ENCODE measurements at regions not wholly inside any gene's neighbourhood (a gene's known extent, or its start where the extent isn't known, plus 50 kb on each side); places are given as distances from the start of the nearest gene placed in this dataset.

GRCh38 chr9:38308136-38308535 is 84.4 kb upstream of the ALDH1B1 start:
- TF ChIP-seq, protein P1, sequence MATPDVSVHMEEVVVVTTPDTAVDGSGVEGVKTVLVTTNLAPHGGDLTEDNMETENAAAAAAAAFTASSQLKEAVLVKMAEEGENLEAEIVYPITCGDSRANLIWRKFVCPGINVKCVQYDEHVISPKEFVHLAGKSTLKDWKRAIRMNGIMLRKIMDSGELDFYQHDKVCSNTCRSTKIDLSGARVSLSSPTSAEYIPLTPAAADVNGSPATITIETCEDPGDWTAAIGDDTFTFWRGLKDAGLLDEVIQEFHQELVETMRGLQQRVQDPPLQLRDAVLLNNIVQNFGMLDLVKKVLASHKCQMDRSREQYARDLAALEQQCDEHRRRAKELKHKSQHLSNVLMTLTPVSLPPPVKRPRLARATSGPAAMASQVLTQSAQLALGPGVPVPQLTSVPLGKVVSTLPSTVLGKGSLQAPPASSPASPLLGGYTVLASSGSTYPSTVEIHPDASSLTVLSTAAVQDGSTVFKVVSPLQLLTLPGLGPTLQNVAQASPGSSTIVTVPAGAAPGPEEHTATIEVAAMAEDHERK (CRISPR knock-in tag; IDR thresholded peaks at IDR 0.05; ENCODE audit: low read depth) = no peak
- TF ChIP-seq JUN (CRISPR knock-in tag; IDR thresholded peaks at IDR 0.05) (no peak), TCF7L2 (IDR thresholded peaks at IDR 0.05; ENCODE audit: low read depth, low read length) (no peak), PHF21A (CRISPR knock-in tag; IDR thresholded peaks at IDR 0.05) (no peak), STAG1 (CRISPR knock-in tag; IDR thresholded peaks at IDR 0.05) (no peak), ZNF20 (CRISPR knock-in tag; IDR thresholded peaks at IDR 0.05) (no peak), NR2F6 (IDR thresholded peaks at IDR 0.05) (no peak), NR2F6 (CRISPR knock-in tag; IDR thresholded peaks at IDR 0.05) (no peak), THAP9 (CRISPR knock-in tag; IDR thresholded peaks at IDR 0.05; ENCODE audit: borderline replicate concordance) (no peak), EZH2 (conservative IDR thresholded peaks at IDR 0.05; ENCODE audit: low read depth, low read length) (no peak)
- TF ChIP-seq, protein P2, sequence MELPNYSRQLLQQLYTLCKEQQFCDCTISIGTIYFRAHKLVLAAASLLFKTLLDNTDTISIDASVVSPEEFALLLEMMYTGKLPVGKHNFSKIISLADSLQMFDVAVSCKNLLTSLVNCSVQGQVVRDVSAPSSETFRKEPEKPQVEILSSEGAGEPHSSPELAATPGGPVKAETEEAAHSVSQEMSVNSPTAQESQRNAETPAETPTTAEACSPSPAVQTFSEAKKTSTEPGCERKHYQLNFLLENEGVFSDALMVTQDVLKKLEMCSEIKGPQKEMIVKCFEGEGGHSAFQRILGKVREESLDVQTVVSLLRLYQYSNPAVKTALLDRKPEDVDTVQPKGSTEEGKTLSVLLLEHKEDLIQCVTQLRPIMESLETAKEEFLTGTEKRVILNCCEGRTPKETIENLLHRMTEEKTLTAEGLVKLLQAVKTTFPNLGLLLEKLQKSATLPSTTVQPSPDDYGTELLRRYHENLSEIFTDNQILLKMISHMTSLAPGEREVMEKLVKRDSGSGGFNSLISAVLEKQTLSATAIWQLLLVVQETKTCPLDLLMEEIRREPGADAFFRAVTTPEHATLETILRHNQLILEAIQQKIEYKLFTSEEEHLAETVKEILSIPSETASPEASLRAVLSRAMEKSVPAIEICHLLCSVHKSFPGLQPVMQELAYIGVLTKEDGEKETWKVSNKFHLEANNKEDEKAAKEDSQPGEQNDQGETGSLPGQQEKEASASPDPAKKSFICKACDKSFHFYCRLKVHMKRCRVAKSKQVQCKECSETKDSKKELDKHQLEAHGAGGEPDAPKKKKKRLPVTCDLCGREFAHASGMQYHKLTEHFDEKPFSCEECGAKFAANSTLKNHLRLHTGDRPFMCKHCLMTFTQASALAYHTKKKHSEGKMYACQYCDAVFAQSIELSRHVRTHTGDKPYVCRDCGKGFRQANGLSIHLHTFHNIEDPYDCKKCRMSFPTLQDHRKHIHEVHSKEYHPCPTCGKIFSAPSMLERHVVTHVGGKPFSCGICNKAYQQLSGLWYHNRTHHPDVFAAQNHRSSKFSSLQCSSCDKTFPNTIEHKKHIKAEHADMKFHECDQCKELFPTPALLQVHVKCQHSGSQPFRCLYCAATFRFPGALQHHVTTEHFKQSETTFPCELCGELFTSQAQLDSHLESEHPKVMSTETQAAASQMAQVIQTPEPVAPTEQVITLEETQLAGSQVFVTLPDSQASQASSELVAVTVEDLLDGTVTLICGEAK (IDR thresholded peaks at IDR 0.05) = no peak
- TF ChIP-seq, protein P2 (CRISPR knock-in tag; IDR thresholded peaks at IDR 0.05) = no peak
